ENCODE measurements at regions not wholly inside any gene's neighbourhood (a gene's known extent, or its start where the extent isn't known, plus 50 kb on each side); places are given as distances from the start of the nearest gene placed in this dataset.
"Not testable (repeated sequence)": the region's sequence is repeated elsewhere in the genome, so short reads cannot be mapped to it uniquely, and the experiment has no call there.

- Histone ChIP-seq H3K4me3 (ENCODE audit: low read length) (no peak overlapping the region), H3K27me3 (ENCODE audit: control insufficient read depth, insufficient read depth, low read length) (no peaks in the 10 kb centered on the region), H3K4me1 (ENCODE audit: control insufficient read depth, insufficient read depth, low read length) (no peaks in the 10 kb centered on the region), H3K9ac (ENCODE audit: low read length) (no peak overlapping the region), H3K9me3 (ENCODE audit: control insufficient read depth, low read length) (no peaks in the 10 kb centered on the region), H3K36me3 (ENCODE audit: control insufficient read depth, insufficient read depth, low read length) (no peaks in the 10 kb centered on the region)
These were observed 77.0 kb upstream of the BEND6 start for GRCh38 chr6:56877922-56878321.

DNA sequence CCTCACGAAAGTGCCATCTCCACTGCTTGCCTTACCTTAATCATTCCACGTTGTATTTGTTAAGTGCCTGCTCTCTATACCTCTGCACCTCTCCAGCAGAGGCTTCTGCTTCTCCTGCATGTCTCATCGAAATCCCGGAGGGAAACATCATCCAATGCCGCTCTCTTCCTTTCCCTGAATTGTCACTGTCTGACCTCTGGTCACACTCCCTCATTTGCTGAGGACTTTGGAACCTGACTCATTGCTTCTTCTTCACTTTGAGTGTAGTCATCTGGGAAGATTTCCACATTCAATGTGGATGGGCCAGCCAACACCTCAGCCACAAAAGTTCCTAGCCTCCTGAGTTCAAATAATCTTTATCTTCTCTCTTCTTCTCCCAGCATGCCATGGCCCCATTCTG lies 78.9 kb upstream of the BEND6 start:
- no peak overlapping the region for H3K4me3 ChIP-seq (ENCODE audit: low read length)
- H3K36me3 ChIP-seq (ENCODE audit: control insufficient read depth, insufficient read depth, low read length): no peaks in the 10 kb centered on the region
- no peaks in the 10 kb centered on the region for H3K27me3 ChIP-seq (ENCODE audit: control insufficient read depth, insufficient read depth, low read length)
- H3K9ac ChIP-seq (ENCODE audit: low read length): no peak overlapping the region
- H3K4me1 ChIP-seq (ENCODE audit: control insufficient read depth, insufficient read depth, low read length): no peaks in the 10 kb centered on the region
- no peaks in the 10 kb centered on the region for H3K9me3 ChIP-seq (ENCODE audit: control insufficient read depth, low read length)

DNA sequence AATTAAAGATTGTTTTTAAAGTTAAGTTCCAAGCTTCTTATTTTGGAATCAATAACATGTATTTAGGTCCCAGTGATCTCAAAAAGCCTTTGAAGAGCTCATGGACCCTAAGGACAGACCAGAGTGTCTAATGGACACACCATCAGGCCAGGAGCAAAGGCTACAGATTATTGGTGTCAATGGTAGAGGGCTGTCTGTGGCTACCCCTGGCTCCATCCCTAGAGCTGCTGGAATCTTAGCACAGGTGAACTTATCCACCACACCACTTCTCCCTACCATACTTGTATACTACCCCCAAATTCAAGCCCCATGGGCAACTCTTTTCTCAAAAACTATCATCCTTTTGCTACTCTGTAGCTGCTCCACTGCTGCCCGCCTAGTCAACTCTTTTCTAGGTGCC lies 79.4 kb upstream of the BEND6 start:
- no peaks in the 10 kb centered on the region for H3K9me3 ChIP-seq (ENCODE audit: control insufficient read depth, low read length)
- H3K4me1 ChIP-seq (ENCODE audit: control insufficient read depth, insufficient read depth, low read length): no peaks in the 10 kb centered on the region
- no peaks in the 10 kb centered on the region for H3K27me3 ChIP-seq (ENCODE audit: control insufficient read depth, insufficient read depth, low read length)
- no peak overlapping the region for H3K9ac ChIP-seq (ENCODE audit: low read length)
- H3K4me3 ChIP-seq (ENCODE audit: low read length): no peak overlapping the region
- H3K36me3 ChIP-seq (ENCODE audit: control insufficient read depth, insufficient read depth, low read length): no peaks in the 10 kb centered on the region

DNA sequence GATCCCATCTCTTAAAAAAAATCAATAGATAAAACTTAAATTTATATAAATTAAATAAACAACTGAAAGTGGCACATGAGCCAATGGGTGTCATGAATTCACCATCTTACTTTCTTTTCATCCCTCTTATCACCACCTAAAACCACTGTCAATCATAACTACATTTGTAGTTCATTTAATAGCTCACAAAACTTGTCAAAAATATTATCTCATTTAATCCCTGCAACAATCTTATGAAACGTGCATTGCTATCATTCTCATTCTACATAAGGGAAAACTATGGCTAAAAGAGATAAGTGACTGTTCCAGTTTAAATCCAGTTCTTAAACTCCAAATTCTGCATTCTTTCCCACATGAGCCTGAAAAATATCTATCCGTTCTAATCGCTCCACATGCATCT lies 80.6 kb upstream of the BEND6 start:
- Histone ChIP-seq H3K9me3 (ENCODE audit: control insufficient read depth, low read length) (no peaks in the 10 kb centered on the region), H3K27me3 (ENCODE audit: control insufficient read depth, insufficient read depth, low read length) (no peaks in the 10 kb centered on the region), H3K4me3 (ENCODE audit: low read length) (no peak overlapping the region), H3K4me1 (ENCODE audit: control insufficient read depth, insufficient read depth, low read length) (no peaks in the 10 kb centered on the region), H3K36me3 (ENCODE audit: control insufficient read depth, insufficient read depth, low read length) (no peaks in the 10 kb centered on the region), H3K9ac (ENCODE audit: low read length) (no peak overlapping the region)

DNA sequence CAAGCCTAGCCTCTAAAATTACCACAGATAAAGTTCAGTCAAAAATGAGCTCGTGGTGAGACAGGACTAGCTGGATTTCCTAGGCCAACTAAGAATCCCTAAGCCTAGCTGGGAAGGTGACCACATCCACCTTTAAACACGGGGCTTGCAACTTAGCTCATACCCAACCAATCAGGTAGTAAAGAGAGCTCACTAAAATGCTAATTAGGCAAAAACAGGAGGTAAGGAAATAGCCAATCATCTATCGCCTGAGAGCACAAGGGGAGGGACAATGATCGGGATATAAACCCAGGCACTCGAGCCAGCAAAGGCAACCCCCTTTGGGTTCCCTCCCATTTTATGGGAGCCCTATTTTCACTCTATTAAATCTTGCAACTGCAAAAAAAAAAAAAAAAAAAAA lies 84.9 kb upstream of the BEND6 start:
- H3K4me3 ChIP-seq (ENCODE audit: low read length); H3K4me1 ChIP-seq (ENCODE audit: control insufficient read depth, insufficient read depth, low read length); H3K27me3 ChIP-seq (ENCODE audit: control insufficient read depth, insufficient read depth, low read length); H3K36me3 ChIP-seq (ENCODE audit: control insufficient read depth, insufficient read depth, low read length); H3K9ac ChIP-seq (ENCODE audit: low read length); H3K9me3 ChIP-seq (ENCODE audit: control insufficient read depth, low read length): not testable (repeated sequence)

GRCh38 chr6:56869346-56869745 lies 85.6 kb upstream of the BEND6 start:
- Histone ChIP-seq H3K9me3 (ENCODE audit: control insufficient read depth, low read length) (no peaks in the 10 kb centered on the region), H3K4me1 (ENCODE audit: control insufficient read depth, insufficient read depth, low read length) (no peaks in the 10 kb centered on the region), H3K27me3 (ENCODE audit: control insufficient read depth, insufficient read depth, low read length) (no peaks in the 10 kb centered on the region), H3K36me3 (ENCODE audit: control insufficient read depth, insufficient read depth, low read length) (no peaks in the 10 kb centered on the region), H3K9ac (ENCODE audit: low read length) (no peak overlapping the region), H3K4me3 (ENCODE audit: low read length) (no peak overlapping the region)

GRCh38 chr6:56868687-56869086 lies 86.2 kb upstream of the BEND6 start:
- H3K9me3 ChIP-seq (ENCODE audit: control insufficient read depth, low read length): no peaks in the 10 kb centered on the region
- no peaks in the 10 kb centered on the region for H3K27me3 ChIP-seq (ENCODE audit: control insufficient read depth, insufficient read depth, low read length)
- H3K9ac ChIP-seq (ENCODE audit: low read length): no peak overlapping the region
- no peaks in the 10 kb centered on the region for H3K4me1 ChIP-seq (ENCODE audit: control insufficient read depth, insufficient read depth, low read length)
- H3K4me3 ChIP-seq (ENCODE audit: low read length): no peak overlapping the region
- no peaks in the 10 kb centered on the region for H3K36me3 ChIP-seq (ENCODE audit: control insufficient read depth, insufficient read depth, low read length)

GRCh38 chr6:56866917-56867522 lies 87.9 kb upstream of the BEND6 start:
- Histone ChIP-seq H3K4me1 (ENCODE audit: control insufficient read depth, insufficient read depth, low read length) (peaks cover 4% of the 10 kb centered on the region), H3K36me3 (ENCODE audit: control insufficient read depth, insufficient read depth, low read length) (no peaks in the 10 kb centered on the region), H3K9me3 (ENCODE audit: control insufficient read depth, low read length) (no peaks in the 10 kb centered on the region), H3K4me3 (ENCODE audit: low read length) (no peak overlapping the region), H3K27me3 (ENCODE audit: control insufficient read depth, insufficient read depth, low read length) (no peaks in the 10 kb centered on the region), H3K9ac (ENCODE audit: low read length) (no peak overlapping the region)

GRCh38 chr6:56865081-56865875 lies 89.6 kb upstream of the BEND6 start:
- Histone ChIP-seq H3K36me3 (ENCODE audit: control insufficient read depth, insufficient read depth, low read length) (no peaks in the 10 kb centered on the region), H3K4me1 (ENCODE audit: control insufficient read depth, insufficient read depth, low read length) (peaks cover 4% of the 10 kb centered on the region), H3K4me3 (ENCODE audit: low read length) (no peak overlapping the region), H3K27me3 (ENCODE audit: control insufficient read depth, insufficient read depth, low read length) (no peaks in the 10 kb centered on the region), H3K9ac (ENCODE audit: low read length) (no peak overlapping the region), H3K9me3 (ENCODE audit: control insufficient read depth, low read length) (no peaks in the 10 kb centered on the region)

DNA sequence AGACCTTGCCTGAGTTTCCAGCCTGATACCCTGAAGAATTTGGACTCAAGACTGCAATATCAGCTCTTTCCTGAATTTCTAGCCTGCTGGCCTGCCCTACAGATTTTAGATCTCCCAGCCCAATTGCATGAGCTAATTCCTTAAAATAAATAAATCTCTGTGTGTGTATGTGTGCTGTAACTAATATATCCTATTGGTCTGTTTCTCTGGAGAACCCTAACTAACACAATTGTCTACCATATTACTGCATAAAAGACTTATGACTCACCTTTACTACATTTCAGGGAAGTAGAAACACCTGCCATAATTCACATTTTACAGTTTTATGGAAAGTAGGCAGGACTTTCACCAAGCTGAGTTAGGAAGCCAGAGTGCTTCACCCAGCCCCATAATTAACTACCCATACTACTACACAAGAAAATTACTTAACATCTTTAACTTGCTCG lies 90.7 kb upstream of the BEND6 start:
- Histone ChIP-seq H3K9ac (ENCODE audit: low read length) (no peak overlapping the region), H3K36me3 (ENCODE audit: control insufficient read depth, insufficient read depth, low read length) (no peaks in the 10 kb centered on the region)

GRCh38 chr6:56863366-56863765 lies 91.5 kb upstream of the BEND6 start:
- Histone ChIP-seq H3K36me3 (ENCODE audit: control insufficient read depth, insufficient read depth, low read length) (no peaks in the 10 kb centered on the region), H3K4me1 (ENCODE audit: control insufficient read depth, insufficient read depth, low read length) (peaks cover 4% of the 10 kb centered on the region), H3K4me3 (ENCODE audit: low read length) (no peak overlapping the region), H3K27me3 (ENCODE audit: control insufficient read depth, insufficient read depth, low read length) (no peaks in the 10 kb centered on the region), H3K9me3 (ENCODE audit: control insufficient read depth, low read length) (no peaks in the 10 kb centered on the region), H3K9ac (ENCODE audit: low read length) (no peak overlapping the region)

More for the DNA sequence above, 90.7 kb upstream of the BEND6 start:
- H3K4me1 ChIP-seq (ENCODE audit: control insufficient read depth, insufficient read depth, low read length): peaks cover 4% of the 10 kb centered on the region
- H3K9me3 ChIP-seq (ENCODE audit: control insufficient read depth, low read length): no peaks in the 10 kb centered on the region
- no peak overlapping the region for H3K4me3 ChIP-seq (ENCODE audit: low read length)
- H3K27me3 ChIP-seq (ENCODE audit: control insufficient read depth, insufficient read depth, low read length): no peaks in the 10 kb centered on the region

DNA sequence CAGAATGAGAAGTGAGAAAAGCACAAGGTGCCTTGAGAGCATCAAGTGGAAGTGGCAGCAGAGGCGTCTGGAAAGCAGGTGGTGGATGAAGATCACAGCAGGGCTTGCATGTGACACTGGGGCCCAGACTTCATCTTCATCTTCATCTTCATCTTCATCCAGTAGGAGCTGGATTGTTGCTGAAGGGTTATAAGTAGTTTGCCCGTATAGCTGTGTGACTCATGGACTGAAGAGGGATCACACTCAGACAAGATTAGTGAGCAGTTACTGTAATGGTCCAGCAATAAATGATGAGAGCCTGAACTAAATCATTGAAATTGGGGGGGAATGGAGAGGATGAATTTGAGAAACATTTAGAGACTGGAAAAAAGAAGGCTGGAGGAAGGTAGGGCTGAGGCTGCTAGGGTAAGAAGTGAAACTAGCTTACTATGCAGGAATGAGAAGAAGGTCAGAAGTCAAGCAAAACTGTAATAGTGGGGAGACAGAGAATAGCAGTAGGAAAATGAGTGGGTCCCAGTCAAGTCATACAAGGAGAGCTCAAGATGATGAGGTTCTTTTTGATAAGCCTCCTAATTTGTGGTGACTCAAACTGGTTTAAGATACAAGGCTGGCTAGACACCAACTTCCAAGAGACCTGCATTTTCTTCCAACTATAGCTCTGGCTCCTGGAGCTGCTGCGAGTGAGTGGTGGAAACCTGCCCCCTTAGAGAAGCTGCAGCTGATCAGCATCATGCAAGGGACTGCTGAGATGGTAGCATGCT lies 92.3 kb upstream of the BEND6 start:
- no peaks in the 10 kb centered on the region for H3K36me3 ChIP-seq (ENCODE audit: control insufficient read depth, insufficient read depth, low read length)
- no peaks in the 10 kb centered on the region for H3K27me3 ChIP-seq (ENCODE audit: control insufficient read depth, insufficient read depth, low read length)
- peaks cover 4% of the 10 kb centered on the region for H3K4me1 ChIP-seq (ENCODE audit: control insufficient read depth, insufficient read depth, low read length)
- H3K4me3 ChIP-seq (ENCODE audit: low read length): no peak overlapping the region
- H3K9me3 ChIP-seq (ENCODE audit: control insufficient read depth, low read length): no peaks in the 10 kb centered on the region
- H3K9ac ChIP-seq (ENCODE audit: low read length): no peak overlapping the region

All from mucosa of stomach (tissue), 1 donor.